Prostate gland (tissue), 2 donors: ENCODE measurements at regions not wholly inside any gene's neighbourhood (a gene's known extent, or its start where the extent isn't known, plus 50 kb on each side); places are given as distances from the start of the nearest gene placed in this dataset.

ENCODE experiments used
- POLR2A ChIP-seq: fragments of 450-650 bp; IDR thresholded peaks from one replicate; pipeline ENCODE4 v1.6.1; 2016; ENCODE audit warnings: antibody characterized with exemption, mild to moderate bottlenecking
- TF ChIP-seq, protein P1 (sequence below), 4 experiments: fragments of 200-600 bp in 2 of 4; fragments of 450-650 bp in 2 of 4; sonication (generic) in 2 of 4; IDR thresholded peaks; 1 replicate in 3 of 4; 2 replicates in 1 of 4; pipeline ENCODE4 v1.5.1; 2016 to 2019; ENCODE audit warnings: antibody characterized with exemption in 4 of 4, mild to moderate bottlenecking in 2 of 4, moderate library complexity in 2 of 4

DNA sequence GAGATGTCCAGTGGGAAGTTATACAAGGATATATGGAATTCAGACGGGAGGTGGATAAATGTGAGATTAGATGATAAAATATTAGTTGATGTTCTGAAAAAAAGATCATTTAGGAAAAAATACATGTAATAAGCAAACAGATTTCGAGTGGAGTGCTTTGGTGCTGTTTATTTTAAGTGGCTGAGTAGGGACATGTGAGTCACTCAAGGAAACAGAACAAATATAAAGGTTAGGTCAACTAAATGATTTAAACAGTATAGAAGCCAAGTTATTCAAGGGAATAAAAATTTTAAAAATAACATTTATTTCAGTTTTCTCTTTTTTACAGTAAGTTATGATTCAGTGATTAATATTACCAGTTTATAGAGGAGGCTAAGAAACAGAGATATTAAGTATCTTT lies 1046.7 kb upstream of the B3GALT2 start:
- TF ChIP-seq, protein P1, sequence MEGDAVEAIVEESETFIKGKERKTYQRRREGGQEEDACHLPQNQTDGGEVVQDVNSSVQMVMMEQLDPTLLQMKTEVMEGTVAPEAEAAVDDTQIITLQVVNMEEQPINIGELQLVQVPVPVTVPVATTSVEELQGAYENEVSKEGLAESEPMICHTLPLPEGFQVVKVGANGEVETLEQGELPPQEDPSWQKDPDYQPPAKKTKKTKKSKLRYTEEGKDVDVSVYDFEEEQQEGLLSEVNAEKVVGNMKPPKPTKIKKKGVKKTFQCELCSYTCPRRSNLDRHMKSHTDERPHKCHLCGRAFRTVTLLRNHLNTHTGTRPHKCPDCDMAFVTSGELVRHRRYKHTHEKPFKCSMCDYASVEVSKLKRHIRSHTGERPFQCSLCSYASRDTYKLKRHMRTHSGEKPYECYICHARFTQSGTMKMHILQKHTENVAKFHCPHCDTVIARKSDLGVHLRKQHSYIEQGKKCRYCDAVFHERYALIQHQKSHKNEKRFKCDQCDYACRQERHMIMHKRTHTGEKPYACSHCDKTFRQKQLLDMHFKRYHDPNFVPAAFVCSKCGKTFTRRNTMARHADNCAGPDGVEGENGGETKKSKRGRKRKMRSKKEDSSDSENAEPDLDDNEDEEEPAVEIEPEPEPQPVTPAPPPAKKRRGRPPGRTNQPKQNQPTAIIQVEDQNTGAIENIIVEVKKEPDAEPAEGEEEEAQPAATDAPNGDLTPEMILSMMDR (IDR thresholded peaks at IDR 0.05), result no peak
- no peak for TF ChIP-seq POLR2A
